Epithelial cell of esophagus (primary cell): ENCODE measurements at regions not wholly inside any gene's neighbourhood (a gene's known extent, or its start where the extent isn't known, plus 50 kb on each side); places are given as distances from the start of the nearest gene placed in this dataset.
A peak's percentile ranks its signal among the peaks of the same experiment; 100 is the strongest.

ENCODE experiments used
- DNase-seq: peaks from one replicate; pipeline ENCODE4 v3.0.0; 2010; ENCODE audit warnings: low read depth
- H3K4me3 ChIP-seq: 2 replicates; pipeline ENCODE4 v1.5.1; 2011; ENCODE audit warnings: mild to moderate bottlenecking, low read length, control low read depth
- CTCF ChIP-seq: IDR thresholded peaks from 2 replicates; pipeline ENCODE4 v1.5.1; 2011; ENCODE audit warnings: low read depth, mild to moderate bottlenecking, low read length, control low read depth, inconsistent platforms; ENCODE audit not compliant: insufficient read depth; ENCODE audit errors: missing control alignments

- DNase-seq, result no peak
- no peak overlapping the region for H3K4me3 ChIP-seq
- no peak for TF ChIP-seq CTCF
Observed at GRCh38 chr5:86768699-86769202, 151.0 kb downstream of the COX7C start.

GRCh38 chr5:86780018-86780417 lies 162.3 kb downstream of the COX7C start:
- TF ChIP-seq CTCF, result no peak
- H3K4me3 ChIP-seq, result no peak overlapping the region
- DNase-seq, result no peak

GRCh38 chr5:86786955-86787354 lies 169.2 kb downstream of the COX7C start:
- no peak overlapping the region for H3K4me3 ChIP-seq
- no peak for DNase-seq
- no peak for TF ChIP-seq CTCF

GRCh38 chr5:86795659-86796058 lies 177.9 kb downstream of the COX7C start:
- TF ChIP-seq CTCF, result no peak
- DNase-seq, result no peak
- no peak overlapping the region for H3K4me3 ChIP-seq

GRCh38 chr5:86797677-86798076 lies 179.9 kb downstream of the COX7C start:
- no peak overlapping the region for H3K4me3 ChIP-seq
- peak; percentile 2 for DNase-seq
- no peak for TF ChIP-seq CTCF

GRCh38 chr5:86806206-86806605 lies 188.5 kb downstream of the COX7C start:
- DNase-seq, result no peak
- no peak overlapping the region for H3K4me3 ChIP-seq
- TF ChIP-seq CTCF, result no peak

- no peak for DNase-seq
- no peak overlapping the region for H3K4me3 ChIP-seq
- no peak for TF ChIP-seq CTCF
Observed at GRCh38 chr5:86807046-86808031, 189.6 kb downstream of the COX7C start.
